AG04450 (cell line): ENCODE measurements at regions not wholly inside any gene's neighbourhood (a gene's known extent, or its start where the extent isn't known, plus 50 kb on each side); places are given as distances from the start of the nearest gene placed in this dataset.
"Not testable (repeated sequence)": the region's sequence is repeated elsewhere in the genome, so short reads cannot be mapped to it uniquely, and the experiment has no call there.

Experiments
- CTCF ChIA-PET: fragments of 300-600, 350-600 bp; formaldehyde crosslinking; extraction: SDS; loops from one replicate; lab custom pipeline; 2022; ENCODE audit warnings: antibody characterized with exemption, inconsistent platforms; lab: Charles Lee
- POLR2A ChIA-PET: fragments of 350-600 bp; formaldehyde crosslinking; extraction: SDS; loops from one replicate; lab custom pipeline; 2021; ENCODE audit warnings: antibody characterized with exemption, inconsistent platforms; lab: Yijun Ruan, JAX
- DNase-seq: peaks from one replicate; pipeline ENCODE4 v3.0.0-alpha.2; 2011; ENCODE audit warnings: low read depth, low spot score
- H3K27ac ChIP-seq: one replicate; pipeline ENCODE4 v1.5.1; 2012; ENCODE audit warnings: low read depth, low read length, control low read depth
- H3K27me3 ChIP-seq: one replicate; pipeline ENCODE4 v1.6.0; 2012; ENCODE audit warnings: low read length; ENCODE audit not compliant: control insufficient read depth, insufficient read depth
- H3K4me3 ChIP-seq: 2 replicates; pipeline ENCODE4 v1.5.1; 2011; ENCODE audit warnings: mild to moderate bottlenecking, low read depth, low read length, control low read depth
- H3K9me3 ChIP-seq: 2 replicates; pipeline ENCODE4 v1.5.1; 2012; ENCODE audit warnings: low read length; ENCODE audit not compliant: control insufficient read depth, insufficient read depth
- CTCF ChIP-seq: IDR thresholded peaks from 2 replicates; pipeline ENCODE4 v1.5.1; 2011; ENCODE audit warnings: low read depth, low read length, control low read depth, inconsistent platforms

DNA sequence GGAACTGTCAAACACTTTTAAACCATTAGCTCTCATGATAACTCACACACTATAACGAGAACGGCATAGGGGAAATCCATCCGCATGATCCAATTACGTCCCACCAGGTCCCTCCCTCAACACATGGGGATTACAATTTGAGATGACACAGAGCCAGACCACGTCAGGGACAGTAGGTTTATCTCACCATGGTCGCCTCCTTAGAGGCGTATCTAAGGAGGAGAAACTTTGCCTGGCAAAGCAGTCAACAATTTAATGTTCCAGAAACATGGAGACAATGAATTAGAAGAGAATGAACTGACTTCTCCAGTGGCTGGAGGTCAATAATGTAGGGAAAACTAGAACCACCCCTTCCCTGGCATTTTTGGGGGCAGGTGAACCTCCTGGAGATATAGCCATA, 488.4 kb upstream of the AUTS2 start:
- ChIA-PET CTCF (no interaction called here), POLR2A (no interaction called here)
- Histone ChIP-seq H3K4me3 (no peak overlapping the region), H3K27ac (no peak overlapping the region), H3K9me3 (peaks cover 24% of the 10 kb centered on the region; the same call in 1 of the 2 replicates), H3K27me3 (no peaks in the 10 kb centered on the region)
- TF ChIP-seq CTCF: no peak
- no peak for DNase-seq

- Histone ChIP-seq H3K9me3 (peaks cover 29% of the 10 kb centered on the region; the same call in 1 of the 2 replicates), H3K4me3 (no peak overlapping the region), H3K27me3 (no peaks in the 10 kb centered on the region), H3K27ac (no peak overlapping the region)
- no peak for DNase-seq
- TF ChIP-seq CTCF: no peak
- CTCF ChIA-PET: no interaction called here
- POLR2A ChIA-PET: no interaction called here
Observed at GRCh38 chr7:69110450-69111050, 487.7 kb upstream of the AUTS2 start.

- no peak for TF ChIP-seq CTCF
- POLR2A ChIA-PET: no interaction called here
- Histone ChIP-seq H3K9me3 (peaks cover 18% of the 10 kb centered on the region), H3K4me3 (no peak overlapping the region), H3K27ac (no peak overlapping the region), H3K27me3 (no peaks in the 10 kb centered on the region)
- no peak for DNase-seq
- CTCF ChIA-PET: no interaction called here
Observed at GRCh38 chr7:69114374-69114773, 483.9 kb upstream of the AUTS2 start.

DNA sequence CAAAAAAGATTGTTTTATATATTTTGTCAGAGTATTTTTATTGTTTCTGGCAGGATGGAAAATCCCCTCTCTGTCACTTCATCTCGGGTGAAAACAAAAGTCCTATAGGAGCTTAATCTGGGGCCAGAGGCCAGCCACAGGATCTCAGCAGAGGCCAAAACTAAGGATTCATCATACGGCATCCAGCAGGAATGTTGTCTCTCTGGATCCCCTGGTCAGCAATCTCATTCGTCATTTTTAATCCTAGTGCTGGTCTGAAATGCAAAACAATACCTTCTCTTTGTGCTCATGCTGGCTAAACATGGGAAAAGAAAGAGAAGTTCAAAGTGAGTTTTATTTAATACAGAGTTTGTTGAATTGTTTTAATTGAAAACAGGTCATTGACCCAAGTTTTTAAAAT, 482.5 kb upstream of the AUTS2 start:
- Histone ChIP-seq H3K4me3 (no peak overlapping the region), H3K9me3 (peaks cover 16% of the 10 kb centered on the region), H3K27ac (no peak overlapping the region), H3K27me3 (no peaks in the 10 kb centered on the region)
- DNase-seq: no peak
- no peak for TF ChIP-seq CTCF
- POLR2A ChIA-PET: no interaction called here
- CTCF ChIA-PET: no interaction called here

- H3K27ac ChIP-seq, H3K4me3 ChIP-seq, CTCF ChIA-PET, POLR2A ChIA-PET, H3K27me3 ChIP-seq, DNase-seq: not testable (repeated sequence)
- peaks cover 16% of the 10 kb centered on the region for H3K9me3 ChIP-seq
Observed at GRCh38 chr7:69116196-69116595, 482.1 kb upstream of the AUTS2 start.

- CTCF ChIA-PET: no interaction called here
- H3K9me3 ChIP-seq: peaks cover 27% of the 10 kb centered on the region
- no peaks in the 10 kb centered on the region for H3K27me3 ChIP-seq
- DNase-seq: no peak
- POLR2A ChIA-PET: interaction anchor here (0.6 kb wide), 1 partner anchor 151 kb away, joined by 3 read pairs; no protein-coding TSS in a partner anchor
- TF ChIP-seq CTCF: no peak
- no peak overlapping the region for H3K27ac ChIP-seq
- no peak overlapping the region for H3K4me3 ChIP-seq
Observed at GRCh38 chr7:69122953-69123352, 475.3 kb upstream of the AUTS2 start.
